SK-N-SH treated with all-trans-retinoic acid at 6 μM for 48 hours (cell line): ENCODE measurements at regions not wholly inside any gene's neighbourhood (a gene's known extent, or its start where the extent isn't known, plus 50 kb on each side); places are given as distances from the start of the nearest gene placed in this dataset.

Experiments used
- ATAC-seq: fragments of 200-7000 bp; cut with Tn5 transposase; 3 replicates; pipeline ENCODE4 v1.9.1; 2020; ENCODE audit warnings: mild to moderate bottlenecking, moderate library complexity
- ARNTL ChIP-seq: fragments of 450-650 bp; formaldehyde crosslinking; IDR thresholded peaks from 2 replicates; pipeline ENCODE4 v1.5.0; 2020; ENCODE audit warnings: low read depth, mild to moderate bottlenecking, moderate library complexity, borderline replicate concordance
- BACH2 ChIP-seq: fragments of 250-450 bp; sonication (Bioruptor Pico); IDR thresholded peaks from 2 replicates; pipeline ENCODE4 v1.9.0; 2021; ENCODE audit warnings: mild to moderate bottlenecking, borderline replicate concordance
- CREB5 ChIP-seq: fragments of 250-450 bp; sonication (Bioruptor Pico); IDR thresholded peaks from 2 replicates; pipeline ENCODE4 v1.5.1; 2020; ENCODE audit warnings: low read depth, mild to moderate bottlenecking, moderate library complexity
- CSRNP3 ChIP-seq: fragments of 250-450 bp; sonication (Bioruptor Pico); IDR thresholded peaks from 2 replicates; pipeline ENCODE4 v1.5.1; 2021; ENCODE audit warnings: mild to moderate bottlenecking, moderate library complexity
- ESRRG ChIP-seq: fragments of 250-450 bp; sonication (Bioruptor Pico); IDR thresholded peaks from 2 replicates; pipeline ENCODE4 v1.6.1; 2021; ENCODE audit warnings: mild to moderate bottlenecking
- GLIS3 ChIP-seq: fragments of 250-450 bp; sonication (Bioruptor Pico); IDR thresholded peaks from 2 replicates; pipeline ENCODE4 v1.5.0; 2020; ENCODE audit warnings: mild to moderate bottlenecking, moderate library complexity
- ISL1 ChIP-seq: fragments of 250-450 bp; sonication (Bioruptor Pico); IDR thresholded peaks from 2 replicates; pipeline ENCODE4 v2.1.2; 2022; ENCODE audit warnings: mild to moderate bottlenecking, moderate library complexity
- PATZ1 ChIP-seq: fragments of 250-450 bp; sonication (Bioruptor Pico); IDR thresholded peaks from 2 replicates; pipeline ENCODE4 v1.8.0; 2020; ENCODE audit warnings: mild to moderate bottlenecking, moderate library complexity, borderline replicate concordance
- POU6F1 ChIP-seq: fragments of 250-450 bp; sonication (Bioruptor Pico); IDR thresholded peaks from 2 replicates; pipeline ENCODE4 v1.8.0; 2021; ENCODE audit warnings: low read depth, mild to moderate bottlenecking, moderate library complexity, borderline replicate concordance
- RARB ChIP-seq: fragments of 250-450 bp; sonication (Bioruptor Pico); IDR thresholded peaks from 2 replicates; pipeline ENCODE4 v1.8.0; 2021; ENCODE audit warnings: mild to moderate bottlenecking, moderate library complexity
- TOX ChIP-seq: fragments of 250-450 bp; sonication (Bioruptor Pico); IDR thresholded peaks from 2 replicates; pipeline ENCODE4 v1.8.0; 2021; ENCODE audit warnings: mild to moderate bottlenecking, moderate library complexity, borderline replicate concordance
- TSHZ2 ChIP-seq: fragments of 250-450 bp; sonication (Bioruptor Pico); IDR thresholded peaks from 2 replicates; pipeline ENCODE4 v1.5.0; 2020; ENCODE audit warnings: mild to moderate bottlenecking, moderate library complexity
- ZC3H10 ChIP-seq: fragments of 250-450 bp; sonication (Bioruptor Pico); IDR thresholded peaks from 2 replicates; pipeline ENCODE4 v1.5.1; 2021; ENCODE audit warnings: mild to moderate bottlenecking, moderate library complexity
- ZFP3 ChIP-seq: fragments of 250-450 bp; sonication (Bioruptor Pico); IDR thresholded peaks from 2 replicates; pipeline ENCODE4 v1.5.0; 2020; ENCODE audit warnings: mild to moderate bottlenecking, moderate library complexity
- ZFP30 ChIP-seq: fragments of 450-650 bp; formaldehyde crosslinking; IDR thresholded peaks from 2 replicates; pipeline ENCODE4 v1.5.0; 2022; ENCODE audit warnings: mild to moderate bottlenecking, moderate library complexity
- ZNF565 ChIP-seq: fragments of 450-650 bp; formaldehyde crosslinking; conservative IDR thresholded peaks from 2 replicates; pipeline ENCODE4 v1.5.0; 2020; ENCODE audit warnings: low read depth, mild to moderate bottlenecking, moderate library complexity
- ZNF70 ChIP-seq: fragments of 450-650 bp; formaldehyde crosslinking; IDR thresholded peaks from 2 replicates; pipeline ENCODE4 v1.5.0; 2020; ENCODE audit warnings: mild to moderate bottlenecking, moderate library complexity
- ZNF8 ChIP-seq: fragments of 450-650 bp; formaldehyde crosslinking; IDR thresholded peaks from 2 replicates; pipeline ENCODE4 v1.5.0; 2020; ENCODE audit warnings: mild to moderate bottlenecking, moderate library complexity

GRCh38 chr3:127092776-127093175, 100.2 kb upstream of the PRR23E start (continued):
- no peak for TF ChIP-seq ZC3H10 (CRISPR knock-in tag)
- TF ChIP-seq ZNF70 (CRISPR knock-in tag): no peak

GRCh38 chr3:127093312-127093711, 99.6 kb upstream of the PRR23E start:
- no peak for ATAC-seq
- TF ChIP-seq ZC3H10 (CRISPR knock-in tag): no peak
- TF ChIP-seq BACH2 (CRISPR knock-in tag): no peak
- no peak for TF ChIP-seq POU6F1 (CRISPR knock-in tag)
- TF ChIP-seq RARB (CRISPR knock-in tag): no peak
- no peak for TF ChIP-seq CSRNP3 (CRISPR knock-in tag)
- no peak for TF ChIP-seq ESRRG (CRISPR knock-in tag)
- no peak for TF ChIP-seq ZFP3 (CRISPR knock-in tag)
- TF ChIP-seq ZNF8 (CRISPR knock-in tag): no peak
- no peak for TF ChIP-seq TSHZ2 (CRISPR knock-in tag)
- no peak for TF ChIP-seq TOX (CRISPR knock-in tag)
- TF ChIP-seq CREB5 (CRISPR knock-in tag): no peak
- TF ChIP-seq ZNF70 (CRISPR knock-in tag): no peak
- TF ChIP-seq ZNF565 (CRISPR knock-in tag): no peak

- TF ChIP-seq ZNF565 (CRISPR knock-in tag): no peak
- TF ChIP-seq POU6F1 (CRISPR knock-in tag): no peak
- TF ChIP-seq ZC3H10 (CRISPR knock-in tag): no peak
- TF ChIP-seq, all 23 proteins: peak for 0
- ATAC-seq: no peak
Measured at GRCh38 chr3:127095774-127096173, 97.2 kb upstream of the PRR23E start.

GRCh38 chr3:127096256-127097071, 96.5 kb upstream of the PRR23E start:
- ATAC-seq: no peak
- no peak for TF ChIP-seq POU6F1 (CRISPR knock-in tag)
- TF ChIP-seq ZFP30 (CRISPR knock-in tag): no peak
- no peak for TF ChIP-seq GLIS3 (CRISPR knock-in tag)
- TF ChIP-seq PATZ1 (CRISPR knock-in tag): no peak
- TF ChIP-seq TOX (CRISPR knock-in tag): no peak
- no peak for TF ChIP-seq ISL1 (CRISPR knock-in tag)
- no peak for TF ChIP-seq ZNF70 (CRISPR knock-in tag)
- TF ChIP-seq BACH2 (CRISPR knock-in tag): no peak
- TF ChIP-seq ARNTL (CRISPR knock-in tag): no peak
- TF ChIP-seq ZNF565 (CRISPR knock-in tag): no peak
